HUES6 (cell line): ENCODE measurements at regions not wholly inside any gene's neighbourhood (a gene's known extent, or its start where the extent isn't known, plus 50 kb on each side); places are given as distances from the start of the nearest gene placed in this dataset.

Experiments used
- H3K27ac ChIP-seq: 2 replicates; pipeline ENCODE4 v1.7.0; 2013; ENCODE audit warnings: low read depth, mild to moderate bottlenecking, low read length, inconsistent platforms
- H3K27me3 ChIP-seq: 2 replicates; pipeline ENCODE4 v1.6.1; 2013; ENCODE audit warnings: low read length; ENCODE audit not compliant: control insufficient read depth, insufficient read depth
- H3K36me3 ChIP-seq: 2 replicates; pipeline ENCODE4 v1.6.1; 2013; ENCODE audit warnings: low read length; ENCODE audit not compliant: control insufficient read depth, insufficient read depth
- H3K4me1 ChIP-seq: 2 replicates; pipeline ENCODE4 v1.6.1; 2013; ENCODE audit warnings: low read length; ENCODE audit not compliant: control insufficient read depth, insufficient read depth
- H3K4me3 ChIP-seq: 2 replicates; pipeline ENCODE4 v1.5.1; 2013; ENCODE audit warnings: low read depth, low read length
- H3K9ac ChIP-seq: one replicate; pipeline ENCODE4 v1.6.1; 2013; ENCODE audit warnings: mild to moderate bottlenecking, low read length
- H3K9me3 ChIP-seq: 2 replicates; pipeline ENCODE4 v1.6.1; 2013; ENCODE audit warnings: low read depth, low read length; ENCODE audit not compliant: control insufficient read depth, insufficient read depth

DNA sequence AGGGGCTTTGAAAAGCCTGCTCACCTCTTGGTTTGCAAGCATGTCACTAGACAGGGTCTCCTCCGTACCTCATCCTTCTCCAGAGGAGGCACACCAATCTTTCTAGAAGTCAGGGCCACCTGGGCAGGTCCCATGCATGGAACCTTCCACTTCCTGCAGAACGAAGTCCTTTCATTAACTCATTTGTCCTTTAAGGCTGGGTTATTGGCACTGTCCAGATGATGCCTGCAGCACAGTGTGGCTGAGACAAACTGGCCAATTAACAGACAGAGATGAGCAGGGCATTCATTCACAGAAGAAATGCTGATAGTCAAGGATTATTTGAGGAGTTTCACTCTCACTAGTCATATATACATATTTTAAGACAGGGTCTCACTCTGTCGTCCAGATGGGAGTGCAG is 245.3 kb downstream of the TFCP2L1 start:
- Histone ChIP-seq H3K36me3 (no peaks in the 10 kb centered on the region), H3K27me3 (peaks cover 16% of the 10 kb centered on the region; the same call in 1 of the 2 replicates), H3K27ac (no peak overlapping the region)

DNA sequence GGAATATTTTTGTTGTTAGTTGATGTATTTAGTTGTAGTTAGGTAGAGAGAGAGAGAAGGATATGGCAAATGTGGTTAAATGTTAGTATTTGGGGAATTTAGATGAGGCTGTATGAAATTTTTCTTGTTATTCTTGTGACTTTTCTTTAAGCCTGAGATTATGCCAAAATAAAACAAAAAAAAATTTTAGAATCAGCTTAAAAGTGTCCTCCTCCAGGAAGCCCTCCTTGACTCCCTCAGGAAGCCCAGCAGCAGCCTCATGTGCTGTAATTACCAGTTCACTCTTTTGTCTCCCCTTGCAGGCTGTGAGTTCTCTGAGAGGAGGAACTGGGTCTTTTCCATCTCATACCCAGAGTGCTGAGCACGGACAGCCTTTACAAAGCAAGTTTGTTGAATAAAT is 243.5 kb downstream of the TFCP2L1 start:
- Histone ChIP-seq H3K36me3 (no peaks in the 10 kb centered on the region), H3K4me3 (no peak overlapping the region), H3K9me3 (no peaks in the 10 kb centered on the region), H3K27ac (no peak overlapping the region), H3K9ac (no peak overlapping the region), H3K27me3 (peaks cover 15% of the 10 kb centered on the region; the same call in 1 of the 2 replicates), H3K4me1 (peaks cover 4% of the 10 kb centered on the region; the same call in 1 of the 2 replicates)

More for the DNA sequence above, 245.3 kb downstream of the TFCP2L1 start:
- Histone ChIP-seq H3K9me3 (no peaks in the 10 kb centered on the region), H3K4me3 (no peak overlapping the region), H3K4me1 (peaks cover 4% of the 10 kb centered on the region; the same call in 1 of the 2 replicates), H3K9ac (no peak overlapping the region)

DNA sequence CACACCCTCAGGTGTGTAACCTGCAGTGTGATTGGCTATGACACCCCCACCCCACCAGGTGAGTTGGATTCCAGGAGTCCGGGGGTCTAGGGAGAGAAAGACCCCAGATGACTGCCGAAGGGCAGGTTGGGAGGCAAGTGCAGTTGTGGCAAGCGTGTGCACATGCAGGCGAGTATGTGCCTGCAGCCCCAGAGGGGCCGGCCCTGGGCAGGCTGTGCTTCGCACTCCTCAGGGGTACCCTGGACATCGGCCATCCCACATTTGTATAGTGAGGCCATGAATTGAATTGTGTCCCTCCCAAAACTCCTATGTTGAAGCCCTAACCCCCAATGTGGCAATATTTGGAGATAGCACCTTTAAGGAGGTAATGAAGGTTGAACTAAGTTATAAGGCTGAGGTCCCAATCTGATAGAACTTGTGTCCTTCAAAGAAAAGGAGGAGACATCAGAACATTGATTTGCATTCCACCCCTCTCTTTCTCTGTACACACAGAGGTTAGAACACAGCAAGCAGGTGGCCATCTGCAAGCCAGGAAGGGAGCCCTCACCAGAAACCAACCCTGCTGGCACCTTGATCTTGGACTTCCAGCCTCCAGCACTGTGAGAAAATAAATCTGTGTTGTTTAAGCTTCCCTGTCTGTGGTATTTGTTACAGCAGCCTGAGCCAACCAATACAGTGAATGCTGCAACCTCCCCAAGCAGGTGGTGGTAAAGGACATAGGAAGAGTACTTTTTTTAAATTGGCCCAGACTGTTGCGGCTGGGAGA is 241.8 kb downstream of the TFCP2L1 start:
- no peak overlapping the region for H3K27ac ChIP-seq
- peaks cover 4% of the 10 kb centered on the region; the same call in 1 of the 2 replicates for H3K4me1 ChIP-seq
- no peak overlapping the region for H3K9ac ChIP-seq
- H3K36me3 ChIP-seq = no peaks in the 10 kb centered on the region
- no peak overlapping the region for H3K4me3 ChIP-seq
- H3K27me3 ChIP-seq = peaks cover 15% of the 10 kb centered on the region; the same call in 1 of the 2 replicates
- no peaks in the 10 kb centered on the region for H3K9me3 ChIP-seq

DNA sequence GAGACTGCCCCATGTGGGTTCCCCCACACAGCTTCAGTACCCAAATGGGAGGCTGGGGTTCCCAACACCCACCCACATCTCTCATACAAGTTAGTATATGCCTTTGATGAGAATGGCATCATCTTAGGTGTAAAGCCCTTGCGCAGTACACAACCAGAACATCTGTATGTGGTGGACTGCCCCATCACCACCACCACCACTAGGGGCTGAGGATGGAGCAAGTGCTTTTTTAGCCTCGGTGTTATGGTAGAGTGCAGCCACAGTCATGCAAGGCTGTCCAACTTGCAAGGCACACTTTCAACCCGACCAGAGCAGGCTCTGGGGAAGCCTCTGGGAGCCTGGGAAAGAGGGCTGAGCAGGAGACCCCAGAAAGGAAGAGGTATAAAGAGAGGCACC is 241.2 kb downstream of the TFCP2L1 start:
- Histone ChIP-seq H3K4me1 (peaks cover 4% of the 10 kb centered on the region; the same call in 1 of the 2 replicates), H3K9me3 (no peaks in the 10 kb centered on the region), H3K9ac (no peak overlapping the region), H3K36me3 (no peaks in the 10 kb centered on the region), H3K4me3 (no peak overlapping the region), H3K27me3 (peaks cover 15% of the 10 kb centered on the region; the same call in 1 of the 2 replicates), H3K27ac (no peak overlapping the region)

DNA sequence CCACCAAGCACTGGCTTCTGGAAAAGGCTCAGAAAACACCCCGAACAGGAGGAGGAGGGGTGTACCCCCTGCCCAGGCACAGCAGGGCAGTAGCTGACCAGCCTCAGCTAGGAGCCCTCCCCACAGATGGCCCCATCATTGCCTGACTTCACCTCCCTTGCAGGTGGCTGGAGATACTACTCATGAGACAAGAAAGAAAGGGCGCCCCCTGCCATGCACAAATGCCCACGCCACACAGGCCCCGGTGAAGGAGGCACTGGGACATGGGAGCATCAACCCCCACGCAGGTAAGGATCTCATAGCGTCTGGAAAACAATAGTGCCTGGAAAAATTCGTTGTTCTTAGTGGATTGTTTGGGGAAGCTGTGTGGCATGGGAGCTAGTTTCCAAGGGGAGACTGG is 240.6 kb downstream of the TFCP2L1 start:
- Histone ChIP-seq H3K36me3 (no peaks in the 10 kb centered on the region), H3K27me3 (peaks cover 15% of the 10 kb centered on the region; the same call in 1 of the 2 replicates), H3K4me3 (no peak overlapping the region), H3K9ac (no peak overlapping the region), H3K4me1 (no peaks in the 10 kb centered on the region), H3K9me3 (no peaks in the 10 kb centered on the region), H3K27ac (no peak overlapping the region)

DNA sequence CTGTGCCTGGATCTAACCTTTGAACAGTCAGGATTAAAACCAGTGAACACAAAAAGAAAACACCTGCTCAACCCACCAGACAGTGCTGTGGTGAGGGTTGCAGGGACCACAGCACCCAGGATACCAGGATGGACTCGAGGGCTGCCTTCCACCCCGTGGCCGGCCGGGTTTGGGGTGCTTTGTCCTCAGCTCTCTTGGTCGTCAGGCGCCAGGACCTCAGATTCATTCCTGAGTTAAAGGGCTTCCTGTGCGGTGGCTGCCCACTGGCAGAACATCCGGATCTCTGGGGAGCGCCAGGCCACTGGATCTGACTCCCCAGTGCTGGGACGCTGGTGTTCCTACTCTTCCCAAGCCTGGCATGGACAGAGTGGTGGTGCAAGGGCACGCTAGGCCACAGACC is 239.8 kb downstream of the TFCP2L1 start:
- Histone ChIP-seq H3K4me3 (no peak overlapping the region), H3K4me1 (no peaks in the 10 kb centered on the region), H3K36me3 (no peaks in the 10 kb centered on the region), H3K27ac (no peak overlapping the region), H3K9ac (no peak overlapping the region), H3K27me3 (peaks cover 15% of the 10 kb centered on the region; the same call in 1 of the 2 replicates), H3K9me3 (no peaks in the 10 kb centered on the region)

DNA sequence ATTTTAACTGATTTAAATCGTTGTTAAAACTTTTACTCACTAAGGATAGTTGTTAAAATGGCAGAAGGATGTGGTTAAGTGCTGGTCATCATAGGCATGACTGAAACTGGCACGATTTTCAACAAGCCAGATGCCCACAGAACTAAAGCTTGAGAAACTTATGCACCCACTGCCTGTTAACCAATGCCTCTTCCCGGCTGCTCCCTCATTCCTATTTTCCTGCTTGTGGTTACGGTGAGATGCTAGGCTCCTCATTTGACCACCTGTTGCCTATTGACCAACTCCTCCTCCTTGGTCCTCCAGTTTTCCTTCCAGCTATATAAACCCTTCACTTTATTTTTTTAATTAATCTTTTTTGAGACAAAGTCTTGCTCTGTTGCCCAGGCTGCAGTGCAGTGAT is 238.7 kb downstream of the TFCP2L1 start:
- Histone ChIP-seq H3K27me3 (peaks cover 15% of the 10 kb centered on the region; the same call in 1 of the 2 replicates), H3K4me3 (no peak overlapping the region), H3K4me1 (no peaks in the 10 kb centered on the region), H3K27ac (no peak overlapping the region), H3K36me3 (no peaks in the 10 kb centered on the region), H3K9me3 (no peaks in the 10 kb centered on the region), H3K9ac (no peak overlapping the region)

DNA sequence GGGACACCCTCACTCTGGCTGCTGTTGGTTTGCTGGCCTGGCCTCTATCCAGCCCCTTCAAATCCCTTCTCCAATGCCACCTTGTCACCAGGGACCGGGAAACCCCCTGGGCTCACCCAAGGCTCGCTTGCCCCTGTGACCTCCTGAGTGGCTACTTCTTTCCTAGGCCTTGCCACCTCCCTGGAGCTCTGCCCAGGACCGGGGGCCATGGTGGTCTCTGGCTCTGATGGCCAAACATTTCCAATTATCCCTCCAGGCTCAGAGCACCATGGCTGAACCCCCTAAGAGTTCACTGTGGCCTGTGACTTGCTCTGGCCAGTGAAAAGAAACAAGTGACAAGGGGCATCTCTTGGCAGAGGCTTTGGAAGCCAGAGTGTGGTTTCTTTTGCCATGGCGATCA is 237.6 kb downstream of the TFCP2L1 start:
- no peak overlapping the region for H3K27ac ChIP-seq
- no peak overlapping the region for H3K9ac ChIP-seq
- no peaks in the 10 kb centered on the region for H3K9me3 ChIP-seq
- H3K27me3 ChIP-seq = peaks cover 9% of the 10 kb centered on the region; the same call in 1 of the 2 replicates
- H3K36me3 ChIP-seq = no peaks in the 10 kb centered on the region
- H3K4me3 ChIP-seq = no peak overlapping the region
- H3K4me1 ChIP-seq = no peaks in the 10 kb centered on the region

DNA sequence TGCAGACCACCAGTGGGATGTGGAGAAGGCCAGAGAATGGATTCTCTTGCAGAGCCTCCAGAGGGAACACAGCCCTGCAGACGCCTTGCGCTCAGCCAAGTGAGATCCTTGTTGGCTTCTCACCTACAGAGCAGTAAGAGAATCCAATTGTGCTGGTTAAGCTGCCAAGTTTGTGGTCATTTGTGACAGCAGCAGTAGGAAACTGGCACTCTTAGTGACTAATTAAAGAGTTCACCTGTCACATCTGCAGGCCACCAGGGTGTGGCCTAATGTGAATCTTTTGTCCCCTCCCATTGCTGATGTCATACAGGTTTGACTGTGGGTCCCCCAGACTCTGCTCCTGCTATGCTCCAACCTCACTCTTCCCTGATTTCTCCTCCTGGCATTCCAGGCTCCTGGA is 235.9 kb downstream of the TFCP2L1 start:
- Histone ChIP-seq H3K4me1 (no peaks in the 10 kb centered on the region), H3K27me3 (0 out of 2 replicates have a peak, but pooled peaks cover 3% of the 10 kb centered on the region), H3K9ac (no peak overlapping the region), H3K36me3 (no peaks in the 10 kb centered on the region), H3K27ac (no peak overlapping the region), H3K4me3 (no peak overlapping the region), H3K9me3 (0 out of 2 replicates have a peak, but pooled peaks cover 2% of the 10 kb centered on the region)

DNA sequence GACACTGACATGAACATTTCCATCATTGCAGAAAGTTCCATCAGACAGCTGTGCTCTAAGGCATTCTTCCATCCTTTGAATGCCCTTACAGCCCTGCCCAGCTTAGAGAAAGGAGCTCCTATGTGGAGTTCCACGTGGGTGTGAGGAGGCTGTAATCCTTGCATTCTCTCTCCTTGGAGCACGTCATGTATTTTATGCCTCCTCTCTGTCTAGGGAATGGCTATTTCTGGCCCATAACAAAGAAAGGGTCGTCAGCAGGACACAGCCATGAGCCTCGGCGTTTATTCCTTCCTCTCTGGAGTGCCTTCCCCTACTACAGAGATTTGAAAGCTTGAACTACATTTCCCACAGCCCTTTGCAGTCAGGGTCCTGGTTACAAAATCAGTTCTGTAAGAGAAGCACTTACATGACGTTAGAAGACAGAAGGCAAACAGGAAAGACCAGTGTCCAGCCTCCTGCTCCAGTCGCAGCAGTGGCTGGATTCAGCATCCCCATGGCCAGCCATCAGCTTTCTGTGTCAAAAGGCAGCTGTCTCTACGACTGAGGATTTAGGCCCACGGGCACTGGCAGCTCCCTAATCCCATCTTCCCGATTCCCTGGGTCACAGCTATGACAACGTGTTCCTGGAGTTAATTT is 234.9 kb downstream of the TFCP2L1 start:
- no peaks in the 10 kb centered on the region for H3K4me1 ChIP-seq
- 0 out of 2 replicates have a peak, but pooled peaks cover 2% of the 10 kb centered on the region for H3K9me3 ChIP-seq
- no peak overlapping the region for H3K27ac ChIP-seq
- H3K36me3 ChIP-seq = no peaks in the 10 kb centered on the region
- no peak overlapping the region for H3K4me3 ChIP-seq
- H3K27me3 ChIP-seq = peaks cover 3% of the 10 kb centered on the region; the same call in 1 of the 2 replicates
- H3K9ac ChIP-seq = no peak overlapping the region

DNA sequence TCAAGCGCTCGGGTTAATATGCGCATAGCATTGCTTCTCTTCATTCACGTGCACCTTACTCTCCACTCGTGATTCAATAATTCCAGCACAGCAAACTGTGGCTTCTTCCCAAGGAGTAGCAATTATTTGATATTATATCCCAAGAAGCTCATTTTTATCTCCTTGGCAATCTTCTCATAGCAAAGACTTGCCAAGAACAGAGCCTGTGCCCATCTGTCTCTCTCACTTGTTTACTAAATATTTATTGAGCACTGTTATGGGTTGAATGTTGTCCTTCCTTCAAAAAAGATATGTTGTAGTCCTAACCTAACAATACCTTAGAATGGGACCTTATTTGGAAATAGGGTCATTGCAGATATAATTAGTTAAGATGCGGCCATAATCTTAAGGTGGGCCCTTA is 233.7 kb downstream of the TFCP2L1 start:
- Histone ChIP-seq H3K9ac (no peak overlapping the region), H3K9me3 (0 out of 2 replicates have a peak, but pooled peaks cover 2% of the 10 kb centered on the region), H3K4me1 (no peaks in the 10 kb centered on the region), H3K27me3 (no peaks in the 10 kb centered on the region; the same call in none of the 2 replicates), H3K4me3 (no peak overlapping the region), H3K36me3 (no peaks in the 10 kb centered on the region), H3K27ac (no peak overlapping the region)
